ENCODE measurements at regions not wholly inside any gene's neighbourhood (a gene's known extent, or its start where the extent isn't known, plus 50 kb on each side); places are given as distances from the start of the nearest gene placed in this dataset.

DNA sequence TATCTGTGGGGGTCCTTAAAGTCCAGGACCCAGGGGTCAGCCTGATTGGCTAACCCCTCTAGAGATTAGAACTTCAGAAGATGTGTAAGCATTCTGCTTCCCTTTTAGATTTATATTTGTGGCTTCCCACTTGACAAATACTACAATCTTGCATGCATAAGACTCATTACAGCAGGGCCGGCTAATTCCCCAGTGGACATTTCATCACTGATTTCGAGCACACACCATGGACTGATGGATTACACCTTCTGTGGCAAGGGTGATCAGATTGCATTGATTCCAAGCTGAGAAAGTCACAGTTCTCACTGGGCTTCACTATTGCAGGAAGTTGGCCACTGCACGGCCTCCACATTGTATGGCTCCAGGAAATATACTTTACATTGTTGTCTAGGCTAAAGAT lies 65.8 kb upstream of the DAPK1 start:
- H3K9me1 ChIP-seq (ENCODE audit: control insufficient read depth, extremely low read depth, insufficient read depth, low read length): no peaks in the 10 kb centered on the region
- dilution Hi-C loops (cut with MboI; ENCODE audit: extremely low pct_ligation_motif_present, low sequenced_read_pairs): no loop called here
- H3K9me3 ChIP-seq (ENCODE audit: control insufficient read depth, low read depth, low read length): no peaks in the 10 kb centered on the region
- no peak overlapping the region for H3K9ac ChIP-seq (ENCODE audit: control insufficient read depth, extremely low read depth, insufficient read depth, low read length)
- H3K4me3 ChIP-seq (ENCODE audit: control insufficient read depth in 2 of 3, extremely low read depth in 1 of 3, insufficient read depth in 2 of 3, low read depth in 1 of 3, low read length in 3 of 3): no peak overlapping the region
- H3K27ac ChIP-seq (ENCODE audit: control insufficient read depth, insufficient read depth, low read length): no peak overlapping the region
- H3K79me2 ChIP-seq (ENCODE audit: control insufficient read depth, insufficient read depth, low read length): no peaks in the 10 kb centered on the region
- no peaks in the 10 kb centered on the region for H4K20me1 ChIP-seq (ENCODE audit: control insufficient read depth, extremely low read depth, insufficient read depth, low read length)
- no peak overlapping the region for H2AFZ ChIP-seq (ENCODE audit: control insufficient read depth, low read length)
- H3K27me3 ChIP-seq (ENCODE audit: control insufficient read depth, extremely low read depth, insufficient read depth, low read length): no peaks in the 10 kb centered on the region
- H3K36me3 ChIP-seq (ENCODE audit: control insufficient read depth in 2 of 2, extremely low read depth in 1 of 2, insufficient read depth in 2 of 2, low read length in 2 of 2): no peaks in the 10 kb centered on the region
- TF ChIP-seq CTCF (optimal IDR thresholded peaks at IDR 0.05 in 1 of 3, IDR thresholded peaks at IDR 0.05 in 1 of 3, conservative IDR thresholded peaks at IDR 0.05 in 1 of 3; ENCODE audit: extremely low read depth in 1 of 3, insufficient read depth in 2 of 3, low read length in 3 of 3) (no peak), EZH2 (IDR thresholded peaks at IDR 0.05; ENCODE audit: low read length) (no peak)
- no peak for DNase-seq (ENCODE audit: low read depth, low spot score)
- H3K4me1 ChIP-seq (ENCODE audit: control insufficient read depth, extremely low read depth, insufficient read depth, low read length): peaks cover 6% of the 10 kb centered on the region
- no peak for FAIRE-seq
- H3K4me2 ChIP-seq (ENCODE audit: control insufficient read depth, extremely low read depth, insufficient read depth, low read depth, low read length): no peak overlapping the region

GRCh38 chr9:87433853-87434252 lies 63.8 kb upstream of the DAPK1 start:
- Histone ChIP-seq H3K4me3 (ENCODE audit: control insufficient read depth in 2 of 3, extremely low read depth in 1 of 3, insufficient read depth in 2 of 3, low read depth in 1 of 3, low read length in 3 of 3) (no peak overlapping the region), H3K36me3 (ENCODE audit: control insufficient read depth in 2 of 2, extremely low read depth in 1 of 2, insufficient read depth in 2 of 2, low read length in 2 of 2) (no peaks in the 10 kb centered on the region), H3K9me3 (ENCODE audit: control insufficient read depth, low read depth, low read length) (no peaks in the 10 kb centered on the region), H3K79me2 (ENCODE audit: control insufficient read depth, insufficient read depth, low read length) (no peaks in the 10 kb centered on the region), H3K4me1 (ENCODE audit: control insufficient read depth, extremely low read depth, insufficient read depth, low read length) (peaks cover 6% of the 10 kb centered on the region), H3K9ac (ENCODE audit: control insufficient read depth, extremely low read depth, insufficient read depth, low read length) (no peak overlapping the region), H3K27ac (ENCODE audit: control insufficient read depth, insufficient read depth, low read length) (no peak overlapping the region), H3K4me2 (ENCODE audit: control insufficient read depth, extremely low read depth, insufficient read depth, low read depth, low read length) (no peak overlapping the region), H3K27me3 (ENCODE audit: control insufficient read depth, extremely low read depth, insufficient read depth, low read length) (no peaks in the 10 kb centered on the region), H4K20me1 (ENCODE audit: control insufficient read depth, extremely low read depth, insufficient read depth, low read length) (no peaks in the 10 kb centered on the region), H3K9me1 (ENCODE audit: control insufficient read depth, extremely low read depth, insufficient read depth, low read length) (no peaks in the 10 kb centered on the region), H2AFZ (ENCODE audit: control insufficient read depth, low read length) (no peak overlapping the region)
- dilution Hi-C loops (cut with MboI; ENCODE audit: extremely low pct_ligation_motif_present, low sequenced_read_pairs): no loop called here
- TF ChIP-seq EZH2 (IDR thresholded peaks at IDR 0.05; ENCODE audit: low read length) (no peak), CTCF (optimal IDR thresholded peaks at IDR 0.05 in 1 of 3, IDR thresholded peaks at IDR 0.05 in 1 of 3, conservative IDR thresholded peaks at IDR 0.05 in 1 of 3; ENCODE audit: extremely low read depth in 1 of 3, insufficient read depth in 2 of 3, low read length in 3 of 3) (no peak)
- no peak for DNase-seq (ENCODE audit: low read depth, low spot score)
- FAIRE-seq: no peak
